ENCODE measurements at regions not wholly inside any gene's neighbourhood (a gene's known extent, or its start where the extent isn't known, plus 50 kb on each side); places are given as distances from the start of the nearest gene placed in this dataset.

- TF ChIP-seq Cebpa-rat (IDR thresholded peaks at IDR 0.05): no peak
- Histone ChIP-seq H3K4me2 (peak overlapping the region in 4 of 11 experiments; percentile 39 to 67 (median 47); a peak in 4 of 22 replicates), H3K36me3 (no peaks in the 10 kb centered on the region)
These were observed 51.7 kb downstream of the CCDC180 start for GRCh38 chr9:97359147-97359546.

More at GRCh38 chr9:97359147-97359546, 51.7 kb downstream of the CCDC180 start:
- Histone ChIP-seq H3K4me3 (no peak overlapping the region), H3K9me3 (replicated peaks in 1 of 11) (no peaks in the 10 kb centered on the region; a peak in 1 of 22 replicates), H3K27me3 (no peaks in the 10 kb centered on the region), H3K9ac (no peak overlapping the region), H3K4me1 (peaks cover 12 to 23% (median 18%) of the 10 kb centered on the region in 10 experiments; a peak in 19 of 20 replicates), H4K20me1 (no peaks in the 10 kb centered on the region), H3K27ac (no peak overlapping the region)

Data from BLaER1 treated with 17β-estradiol and CSF1 and Interleukin-3, amounts not matched to agents 10 nM and 100 nM (cell line).